BLaER1 (cell line): ENCODE measurements at regions not wholly inside any gene's neighbourhood (a gene's known extent, or its start where the extent isn't known, plus 50 kb on each side); places are given as distances from the start of the nearest gene placed in this dataset.

Source experiments
- H3K27ac ChIP-seq: shearing (Covaris generic); formaldehyde crosslinking; 2 replicates; pipeline ENCODE4 v1.8.1; 2022
- H3K27me3 ChIP-seq: shearing (Covaris generic); formaldehyde crosslinking; 2 replicates; pipeline ENCODE4 v1.8.1; 2022
- H3K36me3 ChIP-seq: shearing (Covaris generic); formaldehyde crosslinking; 2 replicates; pipeline ENCODE4 v1.8.1; 2022
- H3K4me1 ChIP-seq: shearing (Covaris generic); formaldehyde crosslinking; 2 replicates; pipeline ENCODE4 v1.8.1; 2022
- H3K4me2 ChIP-seq: shearing (Covaris generic); formaldehyde crosslinking; 2 replicates; pipeline ENCODE4 v1.8.1; 2022
- H3K4me3 ChIP-seq: shearing (Covaris generic); formaldehyde crosslinking; 2 replicates; pipeline ENCODE4 v1.8.1; 2022
- H3K9ac ChIP-seq: shearing (Covaris generic); formaldehyde crosslinking; 2 replicates; pipeline ENCODE4 v1.8.1; 2022
- H3K9me3 ChIP-seq: shearing (Covaris generic); formaldehyde crosslinking; 2 replicates; pipeline ENCODE4 v1.8.1; 2022
- H4K20me1 ChIP-seq: shearing (Covaris generic); formaldehyde crosslinking; 2 replicates; pipeline ENCODE4 v1.8.1; 2022
- Cebpa-rat ChIP-seq: shearing (Covaris generic); IDR thresholded peaks from 2 replicates; pipeline ENCODE4 v1.8.1; 2022

DNA sequence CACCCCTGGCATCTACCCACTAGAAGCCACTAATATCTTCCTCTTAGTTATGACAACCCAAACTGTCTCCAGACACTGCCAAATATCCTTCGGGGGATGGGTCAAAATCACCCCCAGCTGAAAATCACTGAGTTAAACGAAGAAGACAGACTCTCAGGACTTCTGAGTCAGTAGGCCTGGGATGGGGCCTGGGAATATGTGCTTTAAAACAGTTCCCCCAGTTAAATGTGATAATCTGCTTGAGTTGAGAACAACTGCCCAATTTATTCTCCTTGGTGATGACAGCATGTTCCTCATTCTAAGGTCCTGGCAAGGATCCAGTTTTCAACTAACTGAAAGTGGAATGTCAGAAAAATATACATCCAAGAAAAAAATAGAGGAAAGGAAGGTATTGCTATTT is 52.4 kb downstream of the CBLL2 start:
- Histone ChIP-seq H3K4me2 (no peak overlapping the region), H3K9ac (no peak overlapping the region), H3K27ac (no peak overlapping the region), H4K20me1 (no peaks in the 10 kb centered on the region), H3K4me1 (peaks cover 4% of the 10 kb centered on the region; the same call in 1 of the 2 replicates), H3K36me3 (no peaks in the 10 kb centered on the region), H3K4me3 (no peak overlapping the region), H3K27me3 (no peaks in the 10 kb centered on the region), H3K9me3 (peaks cover 30% of the 10 kb centered on the region)
- no peak for TF ChIP-seq Cebpa-rat

DNA sequence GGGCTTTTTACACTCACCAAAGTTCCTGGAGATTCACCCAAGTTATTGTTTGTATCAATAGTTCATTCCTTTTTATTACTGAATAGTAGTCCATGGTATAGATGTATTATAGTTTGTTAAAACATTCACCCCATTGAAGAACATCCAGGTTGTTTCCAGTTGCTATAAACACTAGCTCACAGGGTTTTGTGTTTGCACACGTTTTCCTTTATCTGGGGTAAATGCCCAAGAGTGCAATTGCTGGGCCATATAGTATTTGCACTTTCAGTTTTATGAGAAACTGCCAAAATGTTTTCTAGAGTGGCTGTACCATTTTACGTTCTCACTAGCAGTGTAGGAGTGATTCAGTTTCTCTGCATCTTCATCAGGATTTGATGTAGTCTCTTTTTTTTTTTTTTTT is 57.1 kb downstream of the CBLL2 start:
- TF ChIP-seq Cebpa-rat = no peak
- no peak overlapping the region for H3K4me3 ChIP-seq
- H4K20me1 ChIP-seq = no peaks in the 10 kb centered on the region
- no peaks in the 10 kb centered on the region; the same call in 1 of the 2 replicates for H3K9me3 ChIP-seq
- H3K4me1 ChIP-seq = peaks cover 4% of the 10 kb centered on the region; the same call in 1 of the 2 replicates
- no peaks in the 10 kb centered on the region for H3K27me3 ChIP-seq
- H3K4me2 ChIP-seq = no peak overlapping the region
- no peak overlapping the region for H3K9ac ChIP-seq
- no peaks in the 10 kb centered on the region for H3K36me3 ChIP-seq
- no peak overlapping the region for H3K27ac ChIP-seq

- H3K4me2 ChIP-seq = no peak overlapping the region
- no peak for TF ChIP-seq Cebpa-rat
- H3K27ac ChIP-seq = no peak overlapping the region
- no peaks in the 10 kb centered on the region for H3K4me1 ChIP-seq
- H3K9ac ChIP-seq = no peak overlapping the region
- no peak overlapping the region for H3K4me3 ChIP-seq
- H3K36me3 ChIP-seq = no peaks in the 10 kb centered on the region
- H4K20me1 ChIP-seq = no peaks in the 10 kb centered on the region
- H3K9me3 ChIP-seq = peaks cover 17% of the 10 kb centered on the region
- H3K27me3 ChIP-seq = no peaks in the 10 kb centered on the region
Observed at GRCh38 chrX:22338740-22339139, 66.0 kb downstream of the CBLL2 start.

- Histone ChIP-seq H3K27me3 (no peaks in the 10 kb centered on the region), H3K9ac (no peak overlapping the region), H3K4me2 (no peak overlapping the region), H3K4me3 (no peak overlapping the region), H3K9me3 (peaks cover 17% of the 10 kb centered on the region), H3K4me1 (no peaks in the 10 kb centered on the region), H3K27ac (no peak overlapping the region), H3K36me3 (no peaks in the 10 kb centered on the region), H4K20me1 (no peaks in the 10 kb centered on the region)
- TF ChIP-seq Cebpa-rat = no peak
Observed at GRCh38 chrX:22339459-22339858, 66.7 kb downstream of the CBLL2 start.

- Histone ChIP-seq H3K4me3 (no peak overlapping the region), H3K4me1 (no peaks in the 10 kb centered on the region), H3K36me3 (no peaks in the 10 kb centered on the region), H3K9ac (no peak overlapping the region), H3K27me3 (no peaks in the 10 kb centered on the region), H4K20me1 (no peaks in the 10 kb centered on the region), H3K27ac (no peak overlapping the region), H3K9me3 (peaks cover 14% of the 10 kb centered on the region), H3K4me2 (no peak overlapping the region)
- TF ChIP-seq Cebpa-rat = no peak
Observed at GRCh38 chrX:22340022-22340616, 67.4 kb downstream of the CBLL2 start.

DNA sequence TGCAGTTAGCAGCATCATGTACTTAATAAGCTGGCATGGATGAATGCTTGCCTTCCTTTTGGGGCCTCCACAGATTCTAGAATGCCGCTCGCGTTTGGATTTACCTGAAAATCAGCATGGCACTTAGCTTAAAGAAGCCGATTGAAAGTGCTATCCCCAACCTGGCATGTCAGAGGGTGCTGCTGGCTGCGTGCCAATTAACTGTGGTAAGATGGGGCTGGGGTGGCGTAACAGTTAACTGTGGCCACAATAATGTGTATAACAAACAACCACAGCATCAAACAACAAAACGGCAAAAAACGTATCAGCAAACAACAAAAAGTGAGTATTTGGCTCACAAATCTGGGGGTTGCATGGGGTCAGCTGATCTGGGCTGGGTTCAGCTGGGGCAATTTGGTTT is 70.5 kb downstream of the CBLL2 start:
- H3K4me2 ChIP-seq = no peak overlapping the region
- H3K9me3 ChIP-seq = peaks cover 5% of the 10 kb centered on the region; the same call in 1 of the 2 replicates
- TF ChIP-seq Cebpa-rat = no peak
- no peak overlapping the region for H3K9ac ChIP-seq
- H4K20me1 ChIP-seq = no peaks in the 10 kb centered on the region
- H3K4me3 ChIP-seq = no peak overlapping the region
- no peak overlapping the region for H3K27ac ChIP-seq
- no peaks in the 10 kb centered on the region for H3K27me3 ChIP-seq
- H3K4me1 ChIP-seq = no peaks in the 10 kb centered on the region
- no peaks in the 10 kb centered on the region for H3K36me3 ChIP-seq

DNA sequence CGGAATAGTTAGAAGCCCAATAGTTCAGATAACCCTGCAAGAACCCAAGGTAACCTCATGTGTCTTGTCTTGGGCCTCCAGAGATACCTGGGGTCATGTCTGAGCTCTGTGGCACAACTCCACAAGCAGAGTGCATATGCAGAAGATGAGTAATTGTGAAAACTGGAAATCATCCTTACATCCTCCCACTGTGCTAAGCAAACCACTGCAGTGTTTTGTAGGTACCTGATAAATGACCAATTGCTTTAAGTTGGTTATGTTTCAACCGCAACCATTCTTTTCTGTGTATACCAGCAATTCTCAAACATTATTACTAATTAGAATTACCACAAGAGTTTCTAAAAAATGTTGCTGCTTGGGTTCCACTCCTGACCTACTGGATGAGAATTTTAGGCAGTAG is 73.2 kb downstream of the CBLL2 start:
- TF ChIP-seq Cebpa-rat = no peak
- Histone ChIP-seq H3K9me3 (peaks cover 5% of the 10 kb centered on the region; the same call in 1 of the 2 replicates), H3K36me3 (no peaks in the 10 kb centered on the region), H3K27me3 (no peaks in the 10 kb centered on the region), H3K27ac (no peak overlapping the region), H3K4me3 (no peak overlapping the region), H4K20me1 (no peaks in the 10 kb centered on the region), H3K4me1 (no peaks in the 10 kb centered on the region), H3K9ac (no peak overlapping the region), H3K4me2 (no peak overlapping the region)

DNA sequence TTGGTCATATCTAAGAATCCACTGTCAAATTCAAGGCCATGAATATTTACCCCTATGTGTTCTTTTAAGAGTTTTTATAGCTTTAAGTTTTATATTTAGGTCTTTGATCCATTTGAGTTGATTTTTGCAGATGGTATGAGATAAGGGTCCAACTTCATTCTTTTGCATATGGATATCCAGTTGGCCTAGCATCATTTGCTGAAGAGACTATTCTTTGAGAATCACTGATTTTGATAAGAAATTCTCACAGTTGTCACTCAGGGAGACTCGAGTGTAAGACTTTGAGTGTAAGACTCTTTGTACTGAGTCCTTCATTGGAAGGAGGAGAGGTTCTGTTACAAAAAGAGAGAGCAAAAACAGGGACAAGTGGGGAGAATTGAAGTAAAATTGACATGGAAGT is 74.8 kb downstream of the CBLL2 start:
- H3K9me3 ChIP-seq = peaks cover 5% of the 10 kb centered on the region; the same call in 1 of the 2 replicates
- H4K20me1 ChIP-seq = no peaks in the 10 kb centered on the region
- TF ChIP-seq Cebpa-rat = no peak
- no peak overlapping the region for H3K4me3 ChIP-seq
- no peak overlapping the region for H3K9ac ChIP-seq
- H3K27ac ChIP-seq = no peak overlapping the region
- no peaks in the 10 kb centered on the region for H3K4me1 ChIP-seq
- no peak overlapping the region for H3K4me2 ChIP-seq
- no peaks in the 10 kb centered on the region for H3K36me3 ChIP-seq
- H3K27me3 ChIP-seq = no peaks in the 10 kb centered on the region

- H3K4me2 ChIP-seq = no peak overlapping the region
- no peak overlapping the region for H3K27ac ChIP-seq
Observed at GRCh38 chrX:22349116-22349515, 76.4 kb downstream of the CBLL2 start.

GRCh38 chrX:22351076-22351475 is 78.4 kb downstream of the CBLL2 start:
- TF ChIP-seq Cebpa-rat = no peak

More at GRCh38 chrX:22349116-22349515, 76.4 kb downstream of the CBLL2 start:
- Histone ChIP-seq H3K4me3 (no peak overlapping the region), H3K9ac (no peak overlapping the region), H3K27me3 (no peaks in the 10 kb centered on the region), H3K9me3 (peaks cover 5% of the 10 kb centered on the region; the same call in 1 of the 2 replicates), H3K4me1 (no peaks in the 10 kb centered on the region), H3K36me3 (no peaks in the 10 kb centered on the region), H4K20me1 (no peaks in the 10 kb centered on the region)
- TF ChIP-seq Cebpa-rat = no peak

GRCh38 chrX:22351966-22352365 is 79.3 kb downstream of the CBLL2 start:
- TF ChIP-seq Cebpa-rat = no peak
- Histone ChIP-seq H3K4me2 (no peak overlapping the region), H4K20me1 (no peaks in the 10 kb centered on the region), H3K9ac (no peak overlapping the region), H3K4me3 (no peak overlapping the region), H3K27ac (no peak overlapping the region), H3K36me3 (no peaks in the 10 kb centered on the region), H3K9me3 (peaks cover 12% of the 10 kb centered on the region; the same call in 1 of the 2 replicates), H3K4me1 (no peaks in the 10 kb centered on the region), H3K27me3 (no peaks in the 10 kb centered on the region)

More at GRCh38 chrX:22351076-22351475, 78.4 kb downstream of the CBLL2 start:
- Histone ChIP-seq H3K9me3 (peaks cover 12% of the 10 kb centered on the region; the same call in 1 of the 2 replicates), H3K27me3 (no peaks in the 10 kb centered on the region), H3K36me3 (no peaks in the 10 kb centered on the region), H3K4me2 (no peak overlapping the region), H4K20me1 (no peaks in the 10 kb centered on the region), H3K27ac (no peak overlapping the region), H3K4me1 (no peaks in the 10 kb centered on the region), H3K4me3 (no peak overlapping the region), H3K9ac (no peak overlapping the region)
